Parathyroid adenoma (tissue), 2 donors: ENCODE measurements at regions not wholly inside any gene's neighbourhood (a gene's known extent, or its start where the extent isn't known, plus 50 kb on each side); places are given as distances from the start of the nearest gene placed in this dataset.

Experiments used
- H2AFZ ChIP-seq: fragments of 300-600 bp; sonication (generic); one replicate; pipeline ENCODE4 v1.7.0; 2017; ENCODE audit warnings: antibody characterized with exemption, mild to moderate bottlenecking
- H3K27ac ChIP-seq: fragments of 300-600 bp; sonication (generic); one replicate; pipeline ENCODE4 v1.7.0; 2017
- H3K27me3 ChIP-seq: fragments of 300-600 bp; sonication (generic); one replicate; pipeline ENCODE4 v1.7.0; 2017; ENCODE audit warnings: low read length; ENCODE audit not compliant: control insufficient read depth, insufficient read depth
- H3K36me3 ChIP-seq: fragments of 300-600 bp; sonication (generic); one replicate; pipeline ENCODE4 v1.7.0; 2017; ENCODE audit warnings: low read length; ENCODE audit not compliant: control insufficient read depth, insufficient read depth
- H3K4me1 ChIP-seq: fragments of 300-600 bp; sonication (generic); one replicate; pipeline ENCODE4 v1.7.0; 2017; ENCODE audit warnings: control low read depth
- H3K4me2 ChIP-seq: fragments of 300-600 bp; sonication (generic); one replicate; pipeline ENCODE4 v1.7.0; 2017; ENCODE audit warnings: low read length
- H3K4me3 ChIP-seq: fragments of 300-600 bp; sonication (generic); one replicate; pipeline ENCODE4 v1.7.0; 2017; ENCODE audit warnings: low read depth, low read length
- H3K79me2 ChIP-seq: fragments of 300-600 bp; sonication (generic); one replicate; pipeline ENCODE4 v1.7.0; 2017; ENCODE audit warnings: control low read depth
- H3K9ac ChIP-seq: fragments of 300-600 bp; sonication (generic); one replicate; pipeline ENCODE4 v1.7.0; 2017; ENCODE audit warnings: mild to moderate bottlenecking
- H3K9me3 ChIP-seq: fragments of 300-600 bp; sonication (generic); one replicate; pipeline ENCODE4 v1.7.0; 2017; ENCODE audit warnings: low read length; ENCODE audit not compliant: control insufficient read depth
- TF ChIP-seq, protein P1 (sequence below): fragments of 300-600 bp; sonication (generic); IDR thresholded peaks from one replicate; pipeline ENCODE4 v1.7.0; 2017; ENCODE audit warnings: antibody characterized with exemption, mild to moderate bottlenecking
- donor health status: primary hyperparathyroidism.

- H3K4me3 ChIP-seq: no peak overlapping the region
- no peaks in the 10 kb centered on the region for H3K9me3 ChIP-seq
- no peaks in the 10 kb centered on the region for H3K36me3 ChIP-seq
- H3K4me2 ChIP-seq: no peak overlapping the region
- H3K27me3 ChIP-seq: no peaks in the 10 kb centered on the region
- H3K4me1 ChIP-seq: no peaks in the 10 kb centered on the region
- TF ChIP-seq, protein P1, sequence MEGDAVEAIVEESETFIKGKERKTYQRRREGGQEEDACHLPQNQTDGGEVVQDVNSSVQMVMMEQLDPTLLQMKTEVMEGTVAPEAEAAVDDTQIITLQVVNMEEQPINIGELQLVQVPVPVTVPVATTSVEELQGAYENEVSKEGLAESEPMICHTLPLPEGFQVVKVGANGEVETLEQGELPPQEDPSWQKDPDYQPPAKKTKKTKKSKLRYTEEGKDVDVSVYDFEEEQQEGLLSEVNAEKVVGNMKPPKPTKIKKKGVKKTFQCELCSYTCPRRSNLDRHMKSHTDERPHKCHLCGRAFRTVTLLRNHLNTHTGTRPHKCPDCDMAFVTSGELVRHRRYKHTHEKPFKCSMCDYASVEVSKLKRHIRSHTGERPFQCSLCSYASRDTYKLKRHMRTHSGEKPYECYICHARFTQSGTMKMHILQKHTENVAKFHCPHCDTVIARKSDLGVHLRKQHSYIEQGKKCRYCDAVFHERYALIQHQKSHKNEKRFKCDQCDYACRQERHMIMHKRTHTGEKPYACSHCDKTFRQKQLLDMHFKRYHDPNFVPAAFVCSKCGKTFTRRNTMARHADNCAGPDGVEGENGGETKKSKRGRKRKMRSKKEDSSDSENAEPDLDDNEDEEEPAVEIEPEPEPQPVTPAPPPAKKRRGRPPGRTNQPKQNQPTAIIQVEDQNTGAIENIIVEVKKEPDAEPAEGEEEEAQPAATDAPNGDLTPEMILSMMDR: no peak
- no peak overlapping the region for H3K9ac ChIP-seq
- H3K27ac ChIP-seq: no peak overlapping the region
- no peaks in the 10 kb centered on the region for H3K79me2 ChIP-seq
- H2AFZ ChIP-seq: no peak overlapping the region
These were observed 257.7 kb downstream of the SPRY2 start for GRCh38 chr13:80083081-80083852.

GRCh38 chr13:80082396-80083080 is 258.4 kb downstream of the SPRY2 start:
- TF ChIP-seq, protein P1: no peak
- no peaks in the 10 kb centered on the region for H3K4me1 ChIP-seq
- H3K4me3 ChIP-seq: no peak overlapping the region
- H3K27ac ChIP-seq: no peak overlapping the region
- H3K79me2 ChIP-seq: no peaks in the 10 kb centered on the region
- H3K4me2 ChIP-seq: no peak overlapping the region
- H3K9me3 ChIP-seq: no peaks in the 10 kb centered on the region
- no peaks in the 10 kb centered on the region for H3K36me3 ChIP-seq
- H2AFZ ChIP-seq: no peak overlapping the region
- H3K27me3 ChIP-seq: no peaks in the 10 kb centered on the region
- no peak overlapping the region for H3K9ac ChIP-seq

DNA sequence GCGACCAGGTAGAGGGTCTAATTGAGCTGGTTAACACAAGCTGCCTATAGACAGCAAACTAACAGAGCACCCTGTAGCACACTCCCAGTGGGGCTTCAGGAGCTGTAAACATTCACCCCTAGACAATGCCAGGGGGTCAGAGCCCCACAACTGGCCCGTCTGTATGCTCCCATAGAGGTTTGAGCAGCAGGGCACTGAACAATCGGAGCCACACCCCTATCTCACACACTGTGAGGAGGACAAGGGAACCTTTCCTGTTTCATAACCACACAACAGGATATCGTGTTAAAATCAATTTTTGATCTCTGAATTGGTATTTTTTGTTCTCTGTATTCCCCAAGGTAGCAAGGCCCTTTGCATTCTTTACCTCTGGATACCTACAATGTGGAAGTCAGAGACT is 266.1 kb downstream of the SPRY2 start:
- no peaks in the 10 kb centered on the region for H3K27me3 ChIP-seq
- H3K4me1 ChIP-seq: no peaks in the 10 kb centered on the region
- no peak overlapping the region for H3K4me3 ChIP-seq
- no peak overlapping the region for H3K9ac ChIP-seq
- H3K36me3 ChIP-seq: no peaks in the 10 kb centered on the region
- no peak overlapping the region for H2AFZ ChIP-seq
- TF ChIP-seq, protein P1: no peak
- no peaks in the 10 kb centered on the region for H3K9me3 ChIP-seq
- no peak overlapping the region for H3K4me2 ChIP-seq
- H3K27ac ChIP-seq: no peak overlapping the region
- no peaks in the 10 kb centered on the region for H3K79me2 ChIP-seq

- H3K9ac ChIP-seq: no peak overlapping the region
These were observed 266.7 kb downstream of the SPRY2 start for GRCh38 chr13:80074143-80074752.

More at GRCh38 chr13:80074143-80074752, 266.7 kb downstream of the SPRY2 start:
- Histone ChIP-seq H3K4me3 (no peak overlapping the region), H3K79me2 (no peaks in the 10 kb centered on the region), H3K9me3 (no peaks in the 10 kb centered on the region), H3K4me2 (no peak overlapping the region), H3K27me3 (no peaks in the 10 kb centered on the region), H2AFZ (no peak overlapping the region), H3K27ac (no peak overlapping the region), H3K4me1 (no peaks in the 10 kb centered on the region), H3K36me3 (no peaks in the 10 kb centered on the region)
- TF ChIP-seq, protein P1: no peak
